ENCODE measurements at regions not wholly inside any gene's neighbourhood (a gene's known extent, or its start where the extent isn't known, plus 50 kb on each side); places are given as distances from the start of the nearest gene placed in this dataset.
A peak's percentile ranks its signal among the peaks of the same experiment; 100 is the strongest.
"Not testable (repeated sequence)": the region's sequence is repeated elsewhere in the genome, so short reads cannot be mapped to it uniquely, and the experiment has no call there.

DNA sequence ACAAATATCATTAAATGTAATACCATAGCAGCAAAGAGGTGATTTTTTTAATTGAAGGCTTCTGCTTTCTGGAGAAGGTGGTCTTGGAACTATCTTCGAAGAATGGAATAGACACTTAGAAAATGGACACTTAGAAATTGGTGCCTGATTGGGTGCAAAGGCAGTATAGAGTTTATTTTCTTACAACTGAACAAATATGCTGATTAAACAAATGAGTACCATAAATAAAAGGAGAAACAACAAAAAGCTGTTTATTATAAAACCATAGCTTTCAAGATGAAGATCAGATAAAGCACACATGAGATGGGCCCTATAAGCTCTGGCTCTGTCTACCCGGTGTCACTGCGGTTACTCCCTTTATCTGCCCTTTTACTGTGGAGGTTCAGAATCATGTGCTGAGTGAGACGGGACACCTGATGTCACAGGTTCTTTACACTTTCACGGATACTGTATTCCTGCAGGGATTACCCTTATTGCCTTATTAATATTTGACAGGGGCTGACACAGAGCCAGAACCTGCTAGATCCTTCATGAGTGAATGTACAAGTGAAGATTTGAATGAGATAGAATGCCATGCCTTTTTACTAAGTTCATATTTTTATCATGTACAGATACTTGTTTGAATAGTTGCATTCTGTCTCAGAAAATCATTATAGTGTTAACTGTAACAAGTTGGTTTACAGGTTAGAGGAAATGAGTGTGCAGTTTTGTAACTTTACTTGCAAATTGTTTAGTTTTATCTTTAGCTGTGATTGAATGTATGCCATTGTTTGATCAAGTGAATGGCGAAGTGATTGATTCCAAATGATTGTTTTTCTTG lies 477.5 kb upstream of the RGS6 start:
- Mint-ChIP-seq H3K27ac (peak overlapping the region; percentile 51), H3K27me3 (no peaks in the 10 kb centered on the region), H3K4me1 (peaks cover 5% of the 10 kb centered on the region), H3K9me3 (no peaks in the 10 kb centered on the region), H3K36me3 (peaks cover 5% of the 10 kb centered on the region), H3K4me3 (no peak overlapping the region)
- no peak for ATAC-seq (ENCODE audit: low read depth)
- no peak for DNase-seq (ENCODE audit: low spot score in 2 of 2)

- H3K4me1 Mint-ChIP-seq, result peaks cover 5% of the 10 kb centered on the region
- DNase-seq (ENCODE audit: low spot score in 2 of 2) (no peak), ATAC-seq (ENCODE audit: low read depth) (no peak)
- no peaks in the 10 kb centered on the region for H3K27me3 Mint-ChIP-seq
- H3K9me3 Mint-ChIP-seq, result no peaks in the 10 kb centered on the region
- H3K36me3 Mint-ChIP-seq, result peaks cover 12% of the 10 kb centered on the region
- no peak overlapping the region for H3K27ac Mint-ChIP-seq
- H3K4me3 Mint-ChIP-seq, result no peak overlapping the region
Observed at GRCh38 chr14:71460091-71460490, 472.1 kb upstream of the RGS6 start.

DNA sequence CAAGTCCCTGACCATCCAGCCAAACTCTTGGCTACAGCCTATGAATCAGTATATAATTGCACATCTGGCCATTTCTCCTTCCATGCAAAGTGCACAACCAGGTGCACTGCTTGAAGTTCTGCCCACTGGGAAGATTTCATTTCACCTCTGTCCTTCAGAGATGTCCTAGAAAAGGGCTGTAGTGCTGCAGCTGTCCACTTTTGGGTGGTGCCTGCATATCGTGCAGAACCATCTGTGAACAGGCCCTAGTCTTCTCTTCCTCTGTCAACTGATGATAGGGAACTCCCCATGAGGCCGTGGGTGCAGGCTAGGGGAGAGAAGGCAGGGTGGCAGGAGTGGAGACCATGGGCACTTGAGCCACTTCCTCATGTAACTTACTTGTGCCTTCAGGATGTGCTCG lies 470.6 kb upstream of the RGS6 start:
- not testable (repeated sequence) for DNase-seq (ENCODE audit: low spot score in 2 of 2); H3K9me3 Mint-ChIP-seq; ATAC-seq (ENCODE audit: low read depth); H3K27me3 Mint-ChIP-seq; H3K4me3 Mint-ChIP-seq
- Mint-ChIP-seq H3K27ac (peak overlapping the region; percentile 45), H3K36me3 (peaks cover 16% of the 10 kb centered on the region), H3K4me1 (peaks cover 17% of the 10 kb centered on the region)

DNA sequence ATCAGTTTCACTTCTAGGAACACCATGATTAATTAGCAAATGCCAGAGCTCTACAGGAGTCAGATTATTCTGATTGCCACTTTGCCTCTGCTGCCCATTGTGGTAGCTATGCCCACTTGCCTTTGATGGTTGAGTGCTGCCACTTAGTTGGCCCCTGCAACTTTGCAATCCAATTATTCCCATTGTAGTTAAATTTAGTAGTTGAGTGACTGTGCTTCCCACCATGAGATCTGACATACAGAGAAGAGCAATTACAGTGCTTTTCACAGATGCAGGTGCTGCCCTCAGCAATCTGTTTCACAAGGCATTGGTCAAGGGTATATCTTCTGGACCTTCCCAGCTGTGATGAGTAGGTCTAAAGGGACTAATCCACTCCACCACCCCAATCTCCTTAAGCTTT lies 468.4 kb upstream of the RGS6 start:
- H3K36me3 Mint-ChIP-seq, result peaks cover 19% of the 10 kb centered on the region
- H3K4me3 Mint-ChIP-seq, result no peak overlapping the region
- peak overlapping the region; percentile 57 for H3K27ac Mint-ChIP-seq
- no peak for DNase-seq (ENCODE audit: low spot score in 2 of 2)
- H3K9me3 Mint-ChIP-seq, result peaks cover 3% of the 10 kb centered on the region
- peaks cover 16% of the 10 kb centered on the region for H3K4me1 Mint-ChIP-seq
- H3K27me3 Mint-ChIP-seq, result no peaks in the 10 kb centered on the region
- no peak for ATAC-seq (ENCODE audit: low read depth)

DNA sequence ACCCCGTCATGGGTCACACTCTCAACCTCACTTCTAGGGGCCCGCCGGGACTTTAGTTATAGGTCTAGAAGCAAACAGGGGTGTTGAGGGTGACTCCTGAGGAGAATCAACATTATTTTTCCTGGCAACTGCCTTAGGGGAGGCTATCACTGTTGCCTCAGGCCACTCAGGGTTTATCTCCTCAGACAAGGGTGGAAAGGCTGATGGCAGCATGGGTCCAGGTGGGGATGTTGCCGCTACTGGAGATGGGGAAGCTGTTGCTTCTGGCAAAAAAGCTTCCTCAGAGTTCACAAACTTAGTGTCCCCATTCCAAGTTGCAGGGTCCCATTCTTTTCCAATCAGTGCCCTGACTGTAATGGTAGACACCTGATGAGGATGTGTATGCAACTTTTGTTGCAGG lies 467.4 kb upstream of the RGS6 start:
- no peak for DNase-seq (ENCODE audit: low spot score in 2 of 2)
- H3K9me3 Mint-ChIP-seq, result peaks cover 3% of the 10 kb centered on the region

GRCh38 chr14:71465316-71465715 lies 466.9 kb upstream of the RGS6 start:
- no peak overlapping the region for H3K27ac Mint-ChIP-seq
- H3K4me1 Mint-ChIP-seq, result peaks cover 19% of the 10 kb centered on the region
- DNase-seq (ENCODE audit: low spot score in 2 of 2) (no peak), ATAC-seq (ENCODE audit: low read depth) (no peak)
- H3K36me3 Mint-ChIP-seq, result peaks cover 24% of the 10 kb centered on the region
- H3K9me3 Mint-ChIP-seq, result peaks cover 3% of the 10 kb centered on the region
- H3K4me3 Mint-ChIP-seq, result no peak overlapping the region
- no peaks in the 10 kb centered on the region for H3K27me3 Mint-ChIP-seq

More for the DNA sequence above, 467.4 kb upstream of the RGS6 start:
- Mint-ChIP-seq H3K27ac (no peak overlapping the region), H3K27me3 (no peaks in the 10 kb centered on the region), H3K36me3 (peaks cover 27% of the 10 kb centered on the region), H3K4me3 (no peak overlapping the region), H3K4me1 (peaks cover 19% of the 10 kb centered on the region)
- no peak for ATAC-seq (ENCODE audit: low read depth)

GRCh38 chr14:71466251-71466650 lies 466.0 kb upstream of the RGS6 start:
- Mint-ChIP-seq H3K9me3 (peaks cover 3% of the 10 kb centered on the region), H3K36me3 (peaks cover 23% of the 10 kb centered on the region), H3K27me3 (no peaks in the 10 kb centered on the region), H3K27ac (peak overlapping the region; percentile 69), H3K4me1 (peaks cover 19% of the 10 kb centered on the region), H3K4me3 (no peak overlapping the region)
- ATAC-seq (ENCODE audit: low read depth) (no peak), DNase-seq (ENCODE audit: low spot score in 2 of 2) (no peak)

DNA sequence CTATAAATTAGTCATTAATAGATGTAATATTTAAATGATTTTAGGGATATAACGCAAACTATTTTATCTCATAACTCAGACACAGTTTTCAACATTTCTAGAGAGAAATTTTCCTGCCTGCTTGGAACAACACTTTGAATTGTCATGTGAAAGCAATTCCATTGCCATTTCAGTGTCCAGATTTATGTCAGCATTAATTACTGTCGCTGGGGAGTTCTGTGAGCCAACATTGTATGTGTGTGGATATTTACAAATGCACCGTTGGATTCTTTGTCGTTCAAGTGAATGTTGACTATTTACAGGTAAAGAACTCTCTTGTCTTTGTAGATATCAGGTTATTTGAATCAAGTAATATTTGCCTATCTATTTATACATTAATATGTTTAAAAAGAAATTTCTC lies 465.3 kb upstream of the RGS6 start:
- H3K4me3 Mint-ChIP-seq, result no peak overlapping the region
- ATAC-seq (ENCODE audit: low read depth), result no peak
- peaks cover 23% of the 10 kb centered on the region for H3K36me3 Mint-ChIP-seq
- H3K27ac Mint-ChIP-seq, result no peak overlapping the region
- no peaks in the 10 kb centered on the region for H3K27me3 Mint-ChIP-seq
- H3K4me1 Mint-ChIP-seq, result peaks cover 20% of the 10 kb centered on the region
- H3K9me3 Mint-ChIP-seq, result peaks cover 3% of the 10 kb centered on the region
- no peak for DNase-seq (ENCODE audit: low spot score in 2 of 2)

- DNase-seq (ENCODE audit: low spot score in 2 of 2) (no peak), ATAC-seq (ENCODE audit: low read depth) (no peak)
- no peak overlapping the region for H3K27ac Mint-ChIP-seq
- H3K4me3 Mint-ChIP-seq, result no peak overlapping the region
- H3K27me3 Mint-ChIP-seq, result no peaks in the 10 kb centered on the region
- peaks cover 23% of the 10 kb centered on the region for H3K36me3 Mint-ChIP-seq
- peaks cover 3% of the 10 kb centered on the region for H3K9me3 Mint-ChIP-seq
- peaks cover 20% of the 10 kb centered on the region for H3K4me1 Mint-ChIP-seq
Observed at GRCh38 chr14:71467361-71467811, 464.8 kb upstream of the RGS6 start.

DNA sequence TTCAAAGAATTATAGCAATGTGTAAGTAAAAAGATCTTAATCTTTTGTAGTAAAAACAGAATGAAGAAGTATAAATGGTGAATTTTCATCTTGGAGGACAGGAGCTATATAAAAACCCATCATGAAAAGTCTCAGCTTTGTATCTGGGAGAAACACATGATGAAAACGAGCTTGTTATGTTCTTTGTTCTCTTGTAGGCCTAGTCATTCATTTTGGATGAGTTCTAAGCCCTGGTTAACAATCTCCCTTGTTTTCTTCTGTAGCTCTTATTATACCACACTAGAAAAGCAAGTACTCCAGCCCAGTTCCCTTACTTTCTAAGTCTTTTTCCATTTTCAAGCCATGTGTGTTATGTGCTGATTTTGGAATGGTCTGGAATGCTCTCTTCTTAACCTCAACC lies 463.5 kb upstream of the RGS6 start:
- H3K27me3 Mint-ChIP-seq, result no peaks in the 10 kb centered on the region
- ATAC-seq (ENCODE audit: low read depth) (no peak), DNase-seq (ENCODE audit: low spot score in 2 of 2) (no peak)
- H3K4me3 Mint-ChIP-seq, result no peak overlapping the region
- H3K4me1 Mint-ChIP-seq, result peaks cover 20% of the 10 kb centered on the region
- no peak overlapping the region for H3K27ac Mint-ChIP-seq
- H3K36me3 Mint-ChIP-seq, result peaks cover 20% of the 10 kb centered on the region
- H3K9me3 Mint-ChIP-seq, result peaks cover 3% of the 10 kb centered on the region

GRCh38 chr14:71469643-71470335 lies 462.4 kb upstream of the RGS6 start:
- Mint-ChIP-seq H3K36me3 (peaks cover 18% of the 10 kb centered on the region), H3K9me3 (peaks cover 3% of the 10 kb centered on the region), H3K27me3 (no peaks in the 10 kb centered on the region), H3K4me1 (peaks cover 23% of the 10 kb centered on the region), H3K27ac (no peak overlapping the region), H3K4me3 (no peak overlapping the region)
- no peak for ATAC-seq (ENCODE audit: low read depth)
- DNase-seq (ENCODE audit: low spot score in 2 of 2), result no peak

DNA sequence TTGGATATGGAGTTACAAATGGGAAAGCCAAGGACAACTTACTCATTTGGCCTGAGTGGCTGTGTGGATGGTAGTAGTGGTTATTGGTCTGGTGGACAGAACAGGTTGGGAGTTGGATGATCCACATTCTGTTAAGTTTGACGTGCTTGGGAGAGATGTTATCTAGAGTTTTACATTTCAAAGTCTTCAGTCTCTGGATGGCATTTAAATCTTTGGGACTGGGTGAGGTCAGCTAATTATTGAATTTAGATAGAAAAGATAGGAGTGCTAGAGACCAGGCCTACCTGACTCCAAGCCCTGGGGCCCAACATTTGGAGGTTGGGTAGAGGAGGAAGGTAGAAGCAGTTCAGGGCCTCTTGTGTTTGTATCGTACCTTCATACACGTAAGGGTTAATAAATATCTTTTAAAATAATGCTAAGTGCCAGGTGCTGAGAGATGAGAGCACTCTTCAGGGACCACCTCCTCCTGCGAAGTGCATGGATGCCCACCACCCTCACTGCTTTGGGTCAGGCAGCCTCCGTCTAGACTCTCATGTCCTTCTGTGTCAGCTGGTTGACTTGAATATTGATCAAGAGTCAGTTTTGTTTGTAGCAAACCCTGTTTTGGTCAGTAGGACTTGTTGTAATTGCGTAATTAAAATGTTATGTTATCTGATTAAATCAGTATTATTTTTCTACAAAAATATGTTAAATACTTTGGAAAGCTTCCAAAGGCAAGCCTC lies 460.4 kb upstream of the RGS6 start:
- Mint-ChIP-seq H3K4me3 (no peak overlapping the region), H3K4me1 (peaks cover 13% of the 10 kb centered on the region), H3K27me3 (no peaks in the 10 kb centered on the region), H3K36me3 (peaks cover 13% of the 10 kb centered on the region), H3K9me3 (peaks cover 3% of the 10 kb centered on the region), H3K27ac (peak overlapping the region; percentile 42)
- ATAC-seq (ENCODE audit: low read depth), result no peak
- DNase-seq (ENCODE audit: low spot score in 2 of 2), result no peak

DNA sequence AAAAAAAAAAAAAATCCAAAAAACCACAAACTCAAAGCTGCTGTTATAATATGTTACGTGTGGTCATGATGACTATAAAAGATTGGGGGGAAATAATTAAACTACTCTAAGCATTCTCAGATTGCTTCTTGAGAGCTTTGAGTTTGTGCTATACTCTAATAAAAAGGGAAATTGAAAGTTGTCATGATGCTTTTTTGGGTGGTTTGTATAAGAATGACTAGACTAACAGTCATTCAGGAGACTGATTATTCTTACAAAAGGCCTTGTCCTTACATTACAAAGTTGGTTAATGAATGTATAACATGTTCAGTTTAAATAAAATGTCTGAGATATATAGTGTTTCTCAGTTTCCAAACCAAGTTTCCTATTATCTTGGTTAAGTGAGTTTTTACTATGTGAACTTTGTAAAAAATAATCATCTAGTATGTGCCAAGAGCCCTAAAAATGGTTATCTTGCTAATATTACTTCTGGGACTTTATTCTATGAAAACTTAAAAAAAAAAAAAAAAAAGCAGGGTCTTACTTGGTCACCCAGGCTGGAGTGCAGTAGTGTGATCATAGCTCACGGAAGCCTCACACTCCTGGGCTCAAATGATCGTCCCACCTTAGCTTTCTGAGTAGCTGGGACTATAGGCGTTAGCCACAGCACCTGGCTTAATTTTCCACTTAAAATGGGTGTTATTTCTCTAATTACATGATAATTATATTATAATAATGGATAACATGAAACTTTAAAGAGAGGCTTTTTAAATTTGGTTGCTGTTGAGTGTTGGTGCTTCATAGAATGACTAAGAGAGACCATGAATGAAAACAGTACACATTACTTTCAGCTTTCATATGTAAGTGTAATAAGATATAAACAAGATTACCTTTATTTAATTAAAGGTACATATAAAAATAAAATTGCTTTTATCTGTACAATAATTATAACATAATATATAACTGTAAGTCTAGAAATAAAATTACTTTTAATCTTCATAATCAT lies 459.6 kb upstream of the RGS6 start:
- ATAC-seq (ENCODE audit: low read depth) (no peak), DNase-seq (ENCODE audit: low spot score in 2 of 2) (no peak)
- no peak overlapping the region for H3K27ac Mint-ChIP-seq
- H3K4me1 Mint-ChIP-seq, result peaks cover 16% of the 10 kb centered on the region
- peaks cover 3% of the 10 kb centered on the region for H3K9me3 Mint-ChIP-seq
- no peaks in the 10 kb centered on the region for H3K27me3 Mint-ChIP-seq
- H3K36me3 Mint-ChIP-seq, result peaks cover 13% of the 10 kb centered on the region
- no peak overlapping the region for H3K4me3 Mint-ChIP-seq
